A673 (cell line): ENCODE measurements at regions not wholly inside any gene's neighbourhood (a gene's known extent, or its start where the extent isn't known, plus 50 kb on each side); places are given as distances from the start of the nearest gene placed in this dataset. TPM values are rescaled to one million over a fixed set of nuclear protein-coding genes. Genes with fewer than 3 reads are reported as not detected.

ENCODE experiments used
- microRNA-seq: library from miRNA; unstranded; fragments of <30 nt; microRNA quantifications from one replicate; pipeline ENCODE4 v1.2.0, GENCODE V29; 2021

Small RNAs in the stretch of these regions (microRNA-seq; reads per million reads assigned to microRNA genes)
- gene MIR3156-3 = not detected
